Naive thymus-derived CD4-positive, alpha-beta T cell (primary cell): ENCODE measurements at regions not wholly inside any gene's neighbourhood (a gene's known extent, or its start where the extent isn't known, plus 50 kb on each side); places are given as distances from the start of the nearest gene placed in this dataset.

Experiments
- ATAC-seq: fragments of 150-1000 bp; cut with Tn5 transposase; 2 replicates; pipeline ENCODE4 v1.10.0; 2021; ENCODE audit warnings: mild to moderate bottlenecking, moderate library complexity
- CTCF ChIA-PET: fragments of 350-600 bp; sonication (Branson Sonifier 250); formaldehyde crosslinking; loops from one replicate; lab custom pipeline; 2021; ENCODE audit warnings: antibody characterized with exemption; lab: Charles Lee
- POLR2A ChIA-PET: fragments of 350-600 bp; sonication (Branson Sonifier 250); formaldehyde crosslinking; loops from one replicate; lab custom pipeline; 2021; ENCODE audit warnings: antibody characterized with exemption, inconsistent platforms; lab: Charles Lee
- DNase-seq, 9 donors: peaks; one replicate each; pipeline versions ENCODE4 v3.0.0 to v3.0.0-alpha.2; 2020 to 2022; ENCODE audit warnings: mixed read lengths in 1 of 9
- H3K27ac ChIP-seq: one replicate; pipeline ENCODE4 v1.7.0; 2013; ENCODE audit warnings: mild to moderate bottlenecking, low read depth, low read length, moderate library complexity
- H3K27me3 ChIP-seq, 2 donors: one replicate each; pipeline ENCODE4 v1.7.0; 2013; ENCODE audit warnings: low read length in 2 of 2, mild to moderate bottlenecking in 2 of 2, moderate library complexity in 2 of 2; ENCODE audit not compliant: control insufficient read depth in 2 of 2, insufficient read depth in 2 of 2
- H3K36me3 ChIP-seq, 3 experiments: 1 replicate in 2 of 3; 2 replicates in 1 of 3; pipeline ENCODE4 v1.7.0; 2013; ENCODE audit warnings: low read length in 3 of 3, mild to moderate bottlenecking in 3 of 3, moderate library complexity in 1 of 3; ENCODE audit not compliant: insufficient read depth in 3 of 3, control insufficient read depth in 2 of 3
- H3K4me1 ChIP-seq, 2 donors: one replicate each; pipeline ENCODE4 v1.7.0; 2013; ENCODE audit warnings: low read length in 2 of 2, mild to moderate bottlenecking in 2 of 2, moderate library complexity in 1 of 2; ENCODE audit not compliant: control insufficient read depth in 2 of 2, insufficient read depth in 2 of 2
- H3K4me3 ChIP-seq: 2 replicates; pipeline ENCODE4 v1.7.0; 2013; ENCODE audit warnings: mild to moderate bottlenecking, low read length
- H3K9me3 ChIP-seq, 3 experiments: 1 replicate in 2 of 3; 2 replicates in 1 of 3; pipeline ENCODE4 v1.7.0; 2013; ENCODE audit warnings: low read length in 3 of 3; ENCODE audit not compliant: control insufficient read depth in 2 of 3
- H3K27ac Mint-ChIP-seq, 9 donors: one replicate each; pipeline ENCODE4 v1.8.0; 2020 to 2022; ENCODE audit warnings: mixed read lengths in 9 of 9, mild to moderate bottlenecking in 8 of 9, moderate library complexity in 5 of 9, inconsistent platforms in 2 of 9
- H3K27me3 Mint-ChIP-seq, 5 donors: one replicate each; pipeline ENCODE4 v1.8.0; 2021 to 2022; ENCODE audit warnings: mixed read lengths in 5 of 5, mild to moderate bottlenecking in 1 of 5
- H3K36me3 Mint-ChIP-seq, 5 donors: one replicate each; pipeline ENCODE4 v1.8.0; 2020 to 2022; ENCODE audit warnings: mixed read lengths in 5 of 5, mild to moderate bottlenecking in 3 of 5, inconsistent platforms in 1 of 5
- H3K4me1 Mint-ChIP-seq, 7 donors: one replicate each; pipeline ENCODE4 v1.8.0; 2020 to 2022; ENCODE audit warnings: mixed read lengths in 7 of 7, mild to moderate bottlenecking in 3 of 7, inconsistent platforms in 1 of 7
- H3K4me3 Mint-ChIP-seq, 10 donors: one replicate each; pipeline ENCODE4 v1.8.0; 2020 to 2022; ENCODE audit warnings: mild to moderate bottlenecking in 10 of 10, mixed read lengths in 10 of 10, moderate library complexity in 6 of 10, inconsistent platforms in 2 of 10
- H3K9me3 Mint-ChIP-seq, 11 donors: one replicate each; pipeline ENCODE4 v1.8.0; 2020 to 2022; ENCODE audit warnings: mixed read lengths in 11 of 11, mild to moderate bottlenecking in 4 of 11, inconsistent platforms in 1 of 11, moderate library complexity in 1 of 11
- intact Hi-C, 2 donors: fragments of 100-400 bp; cut with micrococcal nuclease; formaldehyde crosslinking; loops; one replicate each; pipeline ENCODE4 v1.15.1; 2023

- ChIA-PET CTCF (interaction anchor here (0.5 kb wide), 1 partner anchor 48 kb away, joined by 5 read pairs; no protein-coding TSS in a partner anchor), POLR2A (no interaction called here)
- Histone ChIP-seq H3K27me3 (peaks cover 0 to 3% of the 10 kb centered on the region in 2 donors), H3K9me3 (peaks cover 0 to 15% (median 0%) of the 10 kb centered on the region in 3 experiments), H3K4me1 (no peaks in the 10 kb centered on the region), H3K36me3 (no peaks in the 10 kb centered on the region), H3K4me3 (no peak overlapping the region), H3K27ac (no peak overlapping the region)
- Mint-ChIP-seq H3K27ac (no peak overlapping the region), H3K36me3 (peaks cover 0 to 16% (median 4%) of the 10 kb centered on the region in 5 donors), H3K9me3 (peaks cover 4 to 53% (median 22%) of the 10 kb centered on the region in 11 donors), H3K4me3 (no peak overlapping the region), H3K27me3 (peaks cover 12 to 86% (median 75%) of the 10 kb centered on the region in 5 donors), H3K4me1 (no peaks in the 10 kb centered on the region)
- intact Hi-C loops, result no loop called here
- DNase-seq (no peak), ATAC-seq (no peak)
Measured at GRCh38 chr6:28751963-28752350, 171.8 kb downstream of the TRIM27 start.

DNA sequence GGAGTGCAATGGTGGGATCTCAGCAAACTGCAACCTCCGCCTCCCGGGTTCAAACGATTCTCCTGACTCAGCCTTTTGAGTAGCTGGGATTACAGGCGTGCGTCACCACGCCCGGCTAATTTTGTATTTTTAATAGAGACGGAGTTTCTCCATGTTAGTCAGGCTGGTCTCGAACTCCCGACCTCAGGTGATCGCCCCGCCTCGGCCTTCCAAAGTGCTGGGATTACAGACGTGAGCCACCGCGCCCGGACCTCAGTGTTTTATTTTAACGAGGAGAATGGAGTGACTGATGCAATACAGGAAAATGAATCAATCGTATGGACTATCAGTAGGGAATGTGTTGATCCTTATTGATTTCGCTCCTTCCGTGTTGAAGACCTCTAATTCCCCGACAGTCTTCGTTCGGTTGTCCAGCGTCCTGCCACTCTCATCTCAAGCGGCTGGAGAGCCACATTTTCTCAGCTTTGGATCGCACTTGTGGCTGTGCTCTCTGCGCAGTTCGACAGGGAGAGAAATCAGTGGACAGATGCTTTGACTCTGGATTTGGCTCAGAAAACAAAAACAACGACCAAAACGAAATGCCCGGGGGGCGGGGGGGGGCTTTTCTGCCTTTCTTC, 166.2 kb downstream of the TRIM27 start:
- Histone ChIP-seq H3K4me1 (no peaks in the 10 kb centered on the region), H3K9me3 (no peaks in the 10 kb centered on the region), H3K4me3 (no peak overlapping the region), H3K27me3 (peaks cover 0 to 3% of the 10 kb centered on the region in 2 donors), H3K27ac (no peak overlapping the region), H3K36me3 (no peaks in the 10 kb centered on the region)
- ATAC-seq (no peak), DNase-seq (no peak)
- Mint-ChIP-seq H3K4me3 (no peak overlapping the region), H3K36me3 (peaks cover 0 to 3% (median 0%) of the 10 kb centered on the region in 5 donors), H3K9me3 (peaks cover 0 to 37% (median 6%) of the 10 kb centered on the region in 11 donors), H3K27ac (no peak overlapping the region), H3K27me3 (peaks cover 4 to 76% (median 66%) of the 10 kb centered on the region in 5 donors), H3K4me1 (no peaks in the 10 kb centered on the region)
- intact Hi-C loops, result no loop called here
- ChIA-PET CTCF (interaction anchor here (0.6 kb wide), 1 partner anchor 177 kb away, joined by 3 read pairs; no protein-coding TSS in a partner anchor), POLR2A (no interaction called here)

DNA sequence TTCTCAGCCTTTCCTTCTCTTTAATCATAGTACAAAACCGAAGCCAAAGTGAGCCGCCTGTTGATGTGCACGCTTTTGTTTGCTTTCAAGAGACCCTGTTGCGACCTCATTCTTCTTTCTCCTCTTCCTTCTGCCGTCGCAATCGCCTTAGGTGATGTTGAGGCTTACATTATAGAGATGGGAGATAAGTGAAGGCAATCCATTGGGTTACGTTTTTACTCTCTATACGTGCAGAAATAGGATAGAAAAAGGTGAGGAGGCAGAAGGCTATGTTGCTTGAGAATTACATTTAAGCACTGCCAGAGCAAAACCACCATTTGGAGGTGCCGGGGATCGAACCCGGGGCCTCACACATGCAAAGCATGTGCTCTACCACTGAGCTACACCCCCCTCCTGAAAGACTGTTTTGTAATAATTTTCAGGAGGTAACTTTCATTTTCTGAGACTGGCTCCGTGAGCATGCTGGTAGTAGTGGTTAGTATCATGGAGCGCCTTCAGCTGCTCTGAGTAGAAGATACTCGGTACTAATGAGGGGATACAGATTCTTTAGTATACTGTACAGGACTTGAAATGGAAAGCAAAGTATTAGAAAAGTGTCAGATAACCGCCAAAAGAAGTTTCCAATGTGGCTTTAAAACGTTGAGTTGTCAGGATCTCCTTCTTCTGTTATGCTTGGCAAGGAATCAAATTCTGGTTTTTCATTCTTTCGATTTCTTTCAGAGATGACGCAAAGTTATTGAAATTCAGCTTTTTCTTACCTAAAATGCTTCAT, 165.6 kb downstream of the TRIM27 start:
- ATAC-seq, result no peak
- ChIA-PET CTCF (no interaction called here), POLR2A (no interaction called here)
- no peaks in the 10 kb centered on the region for H3K4me1 ChIP-seq
- DNase-seq, result no peak
- Mint-ChIP-seq H3K27ac (no peak overlapping the region), H3K36me3 (peaks cover 0 to 3% (median 0%) of the 10 kb centered on the region in 5 donors), H3K4me3 (no peak overlapping the region), H3K9me3 (peaks cover 0 to 44% (median 9%) of the 10 kb centered on the region in 11 donors), H3K27me3 (peaks cover 4 to 77% (median 67%) of the 10 kb centered on the region in 5 donors), H3K4me1 (no peaks in the 10 kb centered on the region)
- no peaks in the 10 kb centered on the region for H3K9me3 ChIP-seq
- peaks cover 0 to 5% of the 10 kb centered on the region in 2 donors for H3K27me3 ChIP-seq
- no peak overlapping the region for H3K4me3 ChIP-seq
- intact Hi-C loops, result no loop called here
- no peaks in the 10 kb centered on the region for H3K36me3 ChIP-seq
- H3K27ac ChIP-seq, result no peak overlapping the region

- H3K27me3 Mint-ChIP-seq, result peaks cover 4 to 82% (median 68%) of the 10 kb centered on the region in 5 donors
- Histone ChIP-seq H3K4me1 (no peaks in the 10 kb centered on the region), H3K27me3 (peaks cover 0 to 7% of the 10 kb centered on the region in 2 donors), H3K9me3 (peaks cover 0 to 3% (median 0%) of the 10 kb centered on the region in 3 experiments), H3K27ac (no peak overlapping the region), H3K36me3 (no peaks in the 10 kb centered on the region), H3K4me3 (no peak overlapping the region)
- intact Hi-C loops, result no loop called here
- no peak for ATAC-seq
- peaks cover 0 to 46% (median 9%) of the 10 kb centered on the region in 11 donors for H3K9me3 Mint-ChIP-seq
- peaks cover 0 to 3% (median 0%) of the 10 kb centered on the region in 5 donors for H3K36me3 Mint-ChIP-seq
- H3K4me1 Mint-ChIP-seq, result no peaks in the 10 kb centered on the region
- no peak overlapping the region for H3K27ac Mint-ChIP-seq
- H3K4me3 Mint-ChIP-seq, result no peak overlapping the region
- ChIA-PET CTCF (no interaction called here), POLR2A (no interaction called here)
- no peak for DNase-seq
Measured at GRCh38 chr6:28758818-28759235, 165.0 kb downstream of the TRIM27 start.

DNA sequence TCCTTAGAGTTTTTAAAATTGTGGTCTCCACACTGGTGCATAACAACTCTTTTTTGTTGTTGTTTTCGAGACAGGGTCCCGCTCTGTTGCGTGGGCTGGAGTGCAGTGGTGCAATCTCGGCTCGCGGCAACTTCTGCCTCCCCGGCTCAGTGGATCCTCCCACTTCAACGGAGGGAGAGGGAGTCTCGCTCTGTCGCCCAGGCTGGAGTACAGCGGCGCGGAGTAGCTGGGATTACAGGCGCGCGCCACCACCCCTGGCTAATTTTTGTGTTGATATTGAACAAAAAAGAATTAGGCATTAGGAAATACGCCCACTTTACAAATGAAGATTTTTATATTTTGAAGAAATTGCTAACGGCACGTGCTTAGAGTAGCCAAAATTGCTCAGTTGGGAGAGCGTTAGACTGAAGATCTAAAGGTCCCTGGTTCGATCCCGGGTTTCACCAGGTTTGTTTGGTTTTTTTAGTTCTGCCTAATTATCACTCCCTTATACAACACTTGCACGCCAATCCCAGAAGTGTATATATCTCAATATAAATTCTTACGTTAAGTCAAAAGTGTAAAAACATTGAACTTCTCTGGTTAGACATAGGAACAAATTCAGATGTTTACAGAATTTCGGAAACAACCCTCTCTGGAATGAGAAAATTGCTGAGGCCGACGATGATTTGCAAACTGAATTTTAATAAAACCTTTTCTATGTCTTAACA, 159.6 kb downstream of the TRIM27 start:
- DNase-seq, result no peak
- no peaks in the 10 kb centered on the region for H3K4me1 Mint-ChIP-seq
- ATAC-seq, result no peak
- H3K27ac ChIP-seq, result no peak overlapping the region
- CTCF ChIA-PET, result no interaction called here
- intact Hi-C loops, result no loop called here
- peaks cover 3 to 73% (median 24%) of the 10 kb centered on the region in 11 donors for H3K9me3 Mint-ChIP-seq
- H3K36me3 Mint-ChIP-seq, result peaks cover 0 to 16% (median 4%) of the 10 kb centered on the region in 5 donors
- H3K4me3 ChIP-seq, result no peak overlapping the region
- no peaks in the 10 kb centered on the region for H3K36me3 ChIP-seq
- H3K27ac Mint-ChIP-seq, result no peak overlapping the region
- H3K27me3 Mint-ChIP-seq, result peaks cover 48 to 86% (median 82%) of the 10 kb centered on the region in 5 donors
- H3K27me3 ChIP-seq, result peaks cover 0 to 32% of the 10 kb centered on the region in 2 donors
- no peak overlapping the region for H3K4me3 Mint-ChIP-seq
- H3K4me1 ChIP-seq, result no peaks in the 10 kb centered on the region
- H3K9me3 ChIP-seq, result peaks cover 0 to 23% (median 0%) of the 10 kb centered on the region in 3 experiments
- POLR2A ChIA-PET, result no interaction called here

GRCh38 chr6:28764761-28765282, 159.0 kb downstream of the TRIM27 start:
- CTCF ChIA-PET, result no interaction called here
- POLR2A ChIA-PET, result no interaction called here
- Mint-ChIP-seq H3K9me3 (peaks cover 3 to 78% (median 29%) of the 10 kb centered on the region in 11 donors), H3K27ac (peak overlapping the region in 3 of 9 donors; percentile 33 to 58 (median 46)), H3K36me3 (peaks cover 0 to 16% (median 4%) of the 10 kb centered on the region in 5 donors), H3K27me3 (peaks cover 53 to 88% (median 85%) of the 10 kb centered on the region in 5 donors), H3K4me1 (no peaks in the 10 kb centered on the region), H3K4me3 (peak overlapping the region in 1 of 10 donors; percentile 10)
- DNase-seq (no peak), ATAC-seq (no peak)
- no peak overlapping the region for H3K4me3 ChIP-seq
- intact Hi-C loops, result no loop called here
- H3K36me3 ChIP-seq, result no peaks in the 10 kb centered on the region
- peaks cover 0 to 36% of the 10 kb centered on the region in 2 donors for H3K27me3 ChIP-seq
- no peak overlapping the region for H3K27ac ChIP-seq
- no peaks in the 10 kb centered on the region for H3K4me1 ChIP-seq
- peaks cover 0 to 23% (median 0%) of the 10 kb centered on the region in 3 experiments for H3K9me3 ChIP-seq
